Jurkat, Clone E6-1 (cell line): ENCODE measurements at regions not wholly inside any gene's neighbourhood (a gene's known extent, or its start where the extent isn't known, plus 50 kb on each side); places are given as distances from the start of the nearest gene placed in this dataset.
"Not testable (repeated sequence)": the region's sequence is repeated elsewhere in the genome, so short reads cannot be mapped to it uniquely, and the experiment has no call there.

Experiments
- DNase-seq: peaks from one replicate; pipeline ENCODE4 v3.0.0-alpha.2; 2011; ENCODE audit warnings: low read depth, low spot score
- H3K4me3 ChIP-seq: 2 replicates; pipeline ENCODE4 v1.5.1; 2011; ENCODE audit warnings: mild to moderate bottlenecking, low read length, control low read depth, moderate library complexity

GRCh38 chr2:113342650-113343049 is 63.9 kb upstream of the PAX8 start:
- no peak for DNase-seq
- no peak overlapping the region for H3K4me3 ChIP-seq

- H3K4me3 ChIP-seq, DNase-seq: not testable (repeated sequence)
Observed at GRCh38 chr2:113341870-113342253, 63.1 kb upstream of the PAX8 start.

- DNase-seq = no peak
- H3K4me3 ChIP-seq = no peak overlapping the region
Observed at GRCh38 chr2:113341191-113341869, 62.6 kb upstream of the PAX8 start.

GRCh38 chr2:113337809-113338208 is 59.1 kb upstream of the PAX8 start:
- DNase-seq = no peak
- no peak overlapping the region for H3K4me3 ChIP-seq

- not testable (repeated sequence) for H3K4me3 ChIP-seq, DNase-seq
Observed at GRCh38 chr2:113336040-113336439, 57.3 kb upstream of the PAX8 start.

GRCh38 chr2:113334147-113334546 is 55.4 kb upstream of the PAX8 start:
- no peak for DNase-seq
- H3K4me3 ChIP-seq = no peak overlapping the region

GRCh38 chr2:113333735-113334134 is 55.0 kb upstream of the PAX8 start:
- H3K4me3 ChIP-seq, DNase-seq: not testable (repeated sequence)

- DNase-seq, H3K4me3 ChIP-seq: not testable (repeated sequence)
Observed at GRCh38 chr2:113330060-113330767, 51.5 kb upstream of the PAX8 start.

GRCh38 chr2:113328973-113329372 is 50.3 kb upstream of the PAX8 start:
- H3K4me3 ChIP-seq, DNase-seq: not testable (repeated sequence)

- H3K4me3 ChIP-seq = not testable (repeated sequence)
Observed at GRCh38 chr2:113328572-113328971, 49.9 kb upstream of the PAX8 start.

More at GRCh38 chr2:113328572-113328971, 49.9 kb upstream of the PAX8 start:
- DNase-seq = not testable (repeated sequence)
